ENCODE measurements at regions not wholly inside any gene's neighbourhood (a gene's known extent, or its start where the extent isn't known, plus 50 kb on each side); places are given as distances from the start of the nearest gene placed in this dataset.

- TF ChIP-seq CTCF (IDR thresholded peaks at IDR 0.05) (no peak), POLR2A (IDR thresholded peaks at IDR 0.05) (no peak)
These were observed 866.0 kb downstream of the LTN1 start for GRCh38 chr21:28126521-28127174.
